ENCODE measurements at regions not wholly inside any gene's neighbourhood (a gene's known extent, or its start where the extent isn't known, plus 50 kb on each side); places are given as distances from the start of the nearest gene placed in this dataset.

- ATAC-seq (ENCODE audit: low FRiP score in 2 of 2) (no peak), DNase-seq (no peak)
- no peak overlapping the region for H3K4me3 ChIP-seq
- no peaks in the 10 kb centered on the region for H3K4me1 ChIP-seq
- no peaks in the 10 kb centered on the region for H3K27me3 ChIP-seq
- no peak overlapping the region for H3K27ac ChIP-seq
- H3K36me3 ChIP-seq, result no peaks in the 10 kb centered on the region
- TF ChIP-seq CTCF (IDR thresholded peaks at IDR 0.05), result no peak
- TF ChIP-seq POLR2AphosphoS5 (IDR thresholded peaks at IDR 0.05), result no peak
- no peak for TF ChIP-seq EP300 (IDR thresholded peaks at IDR 0.05)
- TF ChIP-seq POLR2A (IDR thresholded peaks at IDR 0.05), result no peak
- no peaks in the 10 kb centered on the region for H3K9me3 ChIP-seq
Observed at GRCh38 chr13:56988543-56988942, 152.2 kb upstream of the PRR20A start.

GRCh38 chr13:57003682-57004081 lies 137.0 kb upstream of the PRR20A start:
- DNase-seq, result no peak
- ATAC-seq (ENCODE audit: low FRiP score in 2 of 2), result no peak
- no peaks in the 10 kb centered on the region for H3K9me3 ChIP-seq
- no peaks in the 10 kb centered on the region for H3K36me3 ChIP-seq
- 62 to 87% methylated on average over 2 of the region's 2 CpGs for WGBS, 2 donors
- no peaks in the 10 kb centered on the region for H3K27me3 ChIP-seq
- TF ChIP-seq EP300 (IDR thresholded peaks at IDR 0.05) (no peak), POLR2A (IDR thresholded peaks at IDR 0.05) (no peak), CTCF (IDR thresholded peaks at IDR 0.05) (no peak), POLR2AphosphoS5 (IDR thresholded peaks at IDR 0.05) (no peak)
- H3K27ac ChIP-seq, result no peak overlapping the region
- no peaks in the 10 kb centered on the region for H3K4me1 ChIP-seq
- no peak overlapping the region for H3K4me3 ChIP-seq

- Histone ChIP-seq H3K36me3 (no peaks in the 10 kb centered on the region), H3K4me1 (no peaks in the 10 kb centered on the region), H3K27ac (no peak overlapping the region), H3K27me3 (no peaks in the 10 kb centered on the region), H3K9me3 (no peaks in the 10 kb centered on the region), H3K4me3 (no peak overlapping the region)
- no peak for TF ChIP-seq CTCF (IDR thresholded peaks at IDR 0.05)
- no peak for TF ChIP-seq POLR2AphosphoS5 (IDR thresholded peaks at IDR 0.05)
- TF ChIP-seq POLR2A (IDR thresholded peaks at IDR 0.05), result no peak
- TF ChIP-seq EP300 (IDR thresholded peaks at IDR 0.05), result no peak
- ATAC-seq (ENCODE audit: low FRiP score in 2 of 2) (no peak), DNase-seq (no peak)
- 35 to 57% methylated on average over 1 of the region's 1 CpG for WGBS, 2 donors
Observed at GRCh38 chr13:57017357-57017756, 123.4 kb upstream of the PRR20A start.

GRCh38 chr13:57018915-57019314 lies 121.8 kb upstream of the PRR20A start:
- no peak for ATAC-seq (ENCODE audit: low FRiP score in 2 of 2)
- DNase-seq, result no peak
- TF ChIP-seq EP300 (IDR thresholded peaks at IDR 0.05) (no peak), POLR2AphosphoS5 (IDR thresholded peaks at IDR 0.05) (no peak), CTCF (IDR thresholded peaks at IDR 0.05) (no peak), POLR2A (IDR thresholded peaks at IDR 0.05) (no peak)
- H3K9me3 ChIP-seq, result no peaks in the 10 kb centered on the region
- no peak overlapping the region for H3K27ac ChIP-seq
- WGBS, 2 donors, result 67 to 74% methylated on average over 8 of the region's 8 CpGs
- no peak overlapping the region for H3K4me3 ChIP-seq
- H3K27me3 ChIP-seq, result no peaks in the 10 kb centered on the region
- no peaks in the 10 kb centered on the region for H3K4me1 ChIP-seq
- no peaks in the 10 kb centered on the region for H3K36me3 ChIP-seq

GRCh38 chr13:57030671-57031070 lies 110.0 kb upstream of the PRR20A start:
- H3K4me3 ChIP-seq, result no peak overlapping the region
- TF ChIP-seq POLR2A (IDR thresholded peaks at IDR 0.05) (no peak), POLR2AphosphoS5 (IDR thresholded peaks at IDR 0.05) (no peak), EP300 (IDR thresholded peaks at IDR 0.05) (no peak)
- no peak for ATAC-seq (ENCODE audit: low FRiP score in 2 of 2)
- H3K4me1 ChIP-seq, result no peaks in the 10 kb centered on the region
- H3K27ac ChIP-seq, result no peak overlapping the region
- no peaks in the 10 kb centered on the region for H3K27me3 ChIP-seq
- DNase-seq, result no peak
- WGBS, 2 donors, result 90 to 97% methylated on average over 6 of the region's 6 CpGs
- peaks cover 0 to 3% (median 1%) of the 10 kb centered on the region in 4 donors for H3K9me3 ChIP-seq
- no peaks in the 10 kb centered on the region for H3K36me3 ChIP-seq
